ENCODE measurements at regions not wholly inside any gene's neighbourhood (a gene's known extent, or its start where the extent isn't known, plus 50 kb on each side); places are given as distances from the start of the nearest gene placed in this dataset.
"Not testable (repeated sequence)": the region's sequence is repeated elsewhere in the genome, so short reads cannot be mapped to it uniquely, and the experiment has no call there.

DNA sequence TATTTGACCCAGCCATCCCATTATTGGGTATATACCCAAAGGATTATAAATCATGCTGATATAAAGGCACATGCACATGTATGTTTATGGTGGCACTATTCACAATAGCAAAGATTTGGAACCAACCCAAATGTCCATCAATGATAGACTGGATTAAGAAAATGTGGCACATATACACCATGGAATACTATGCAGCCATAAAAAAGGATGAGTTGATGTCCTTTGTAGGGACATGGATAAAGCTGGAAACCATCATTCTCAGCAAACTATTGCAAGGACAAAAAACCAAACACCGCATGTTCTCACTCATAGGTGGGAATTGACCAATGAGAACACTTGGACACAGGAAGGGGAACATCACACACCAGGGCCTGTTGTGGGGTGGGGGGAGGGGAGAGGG lies 147.3 kb upstream of the STK26 start:
- DNase-seq (ENCODE audit: extremely low read depth in 1 of 2, low read depth in 1 of 2) = not testable (repeated sequence)

DNA sequence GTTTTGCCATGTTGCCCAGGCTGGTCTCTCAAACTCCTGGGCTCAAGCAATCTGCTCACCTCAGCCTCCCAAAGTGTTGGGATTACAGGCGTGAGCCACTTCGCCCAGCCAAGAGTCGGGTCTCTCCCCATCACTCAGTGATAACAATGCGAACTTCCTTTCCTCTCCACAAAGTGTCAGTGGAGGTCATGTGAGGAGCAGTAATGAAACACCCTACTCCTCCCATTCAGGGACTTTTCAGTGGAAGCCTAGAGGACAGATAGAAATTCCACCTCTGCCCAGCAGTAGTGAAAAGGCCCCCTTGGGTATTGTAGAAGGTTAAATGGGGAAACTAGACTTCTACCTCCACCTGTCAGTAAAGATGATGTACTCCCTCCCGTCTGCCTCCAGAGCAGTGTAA lies 141.9 kb upstream of the STK26 start:
- DNase-seq (ENCODE audit: extremely low read depth in 1 of 2, low read depth in 1 of 2) = no peak

DNA sequence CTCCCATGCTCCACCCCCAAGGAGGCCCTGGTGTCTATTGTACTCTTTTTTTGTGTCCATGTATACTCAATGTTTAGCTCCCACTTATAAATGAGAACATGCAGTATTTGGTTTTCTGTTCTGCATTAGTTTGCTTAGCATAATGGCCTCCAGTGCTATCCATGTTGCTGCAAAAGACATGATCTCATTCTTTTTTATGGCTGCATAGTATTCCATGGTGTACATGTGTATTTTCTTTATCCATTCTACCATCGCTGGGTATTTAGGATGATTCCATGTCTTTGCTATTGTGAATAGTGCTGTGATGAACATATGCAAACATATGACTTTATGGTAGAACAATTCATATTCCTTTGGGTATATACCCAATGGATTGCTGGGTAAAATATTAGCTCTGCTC lies 138.1 kb upstream of the STK26 start:
- DNase-seq (ENCODE audit: extremely low read depth in 1 of 2, low read depth in 1 of 2) = not testable (repeated sequence)

DNA sequence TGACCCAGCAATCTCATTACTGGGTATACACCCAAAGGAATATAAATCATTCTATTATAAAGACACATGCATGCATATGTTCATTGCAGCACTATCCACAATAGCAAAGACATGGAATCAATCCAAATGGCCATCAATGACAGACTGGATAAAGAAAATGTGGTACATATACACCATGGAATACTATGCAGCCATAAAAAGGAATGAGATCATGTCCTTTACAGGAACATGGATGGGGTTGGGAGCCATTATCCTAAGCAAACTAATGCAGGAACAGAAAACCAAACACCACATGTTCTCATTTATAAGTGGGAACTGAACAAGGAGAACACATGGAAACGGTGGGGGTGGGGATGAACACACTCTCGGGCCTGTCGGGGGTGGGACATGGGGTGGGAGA lies 129.2 kb upstream of the STK26 start:
- DNase-seq (ENCODE audit: extremely low read depth in 1 of 2, low read depth in 1 of 2) = not testable (repeated sequence)

DNA sequence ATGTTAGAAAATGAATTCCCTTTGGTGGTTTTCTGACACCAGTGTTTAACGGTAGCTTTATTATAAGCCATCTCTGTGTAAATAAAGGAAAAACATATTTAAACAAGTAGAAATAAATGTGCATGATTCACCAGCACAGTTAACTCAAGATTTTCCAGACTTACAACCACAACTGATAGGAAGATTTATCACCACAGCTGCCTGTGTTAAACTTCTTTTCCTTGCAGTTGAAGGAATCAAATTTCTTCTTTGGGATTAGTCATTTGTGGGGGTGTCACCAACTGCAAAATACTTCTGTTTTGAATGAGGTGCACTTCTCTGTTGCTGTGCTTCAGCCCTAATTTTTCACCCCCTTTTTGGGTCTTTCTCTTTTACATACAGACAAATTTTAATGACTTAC lies 128.1 kb upstream of the STK26 start:
- DNase-seq (ENCODE audit: extremely low read depth in 1 of 2, low read depth in 1 of 2) = no peak

DNA sequence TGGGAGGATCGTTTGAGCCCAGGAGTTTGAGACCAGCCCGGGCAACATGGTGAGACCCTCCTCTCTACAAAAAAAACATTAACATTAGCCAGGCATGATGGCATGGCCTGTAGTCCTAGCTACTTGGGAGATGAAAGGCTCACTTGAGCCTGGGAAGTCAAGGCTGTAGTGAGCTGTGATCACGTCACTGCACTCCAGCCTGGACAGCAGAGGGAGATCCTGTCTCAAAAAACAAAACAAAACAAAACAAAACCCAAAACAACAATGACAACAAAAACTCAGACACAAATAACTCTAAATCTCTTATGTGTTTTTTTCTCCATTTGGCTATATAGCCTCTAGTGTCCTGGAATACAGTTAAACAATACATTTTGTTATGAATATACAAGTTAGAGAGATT lies 127.3 kb upstream of the STK26 start:
- DNase-seq (ENCODE audit: extremely low read depth in 1 of 2, low read depth in 1 of 2) = no peak

DNA sequence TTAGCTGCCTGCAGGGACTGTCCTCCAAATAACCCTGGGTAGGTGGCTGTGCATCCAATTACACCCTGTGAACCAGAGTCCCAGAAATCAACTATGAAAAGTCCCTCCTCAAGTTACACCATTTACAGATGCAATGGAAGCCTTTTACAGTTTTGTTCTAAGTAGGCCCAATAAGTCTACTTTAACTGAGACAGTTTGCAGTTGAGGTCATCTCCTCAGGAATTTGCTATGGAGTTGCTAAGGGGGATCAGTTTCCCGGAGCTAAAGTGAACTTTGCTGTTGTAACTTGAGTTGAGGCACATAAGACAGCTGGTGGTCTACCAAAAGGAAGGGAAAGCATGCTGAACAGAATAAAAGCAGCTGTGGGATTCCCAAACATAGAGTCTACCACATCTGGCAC lies 121.6 kb upstream of the STK26 start:
- DNase-seq (ENCODE audit: extremely low read depth in 1 of 2, low read depth in 1 of 2) = no peak

DNA sequence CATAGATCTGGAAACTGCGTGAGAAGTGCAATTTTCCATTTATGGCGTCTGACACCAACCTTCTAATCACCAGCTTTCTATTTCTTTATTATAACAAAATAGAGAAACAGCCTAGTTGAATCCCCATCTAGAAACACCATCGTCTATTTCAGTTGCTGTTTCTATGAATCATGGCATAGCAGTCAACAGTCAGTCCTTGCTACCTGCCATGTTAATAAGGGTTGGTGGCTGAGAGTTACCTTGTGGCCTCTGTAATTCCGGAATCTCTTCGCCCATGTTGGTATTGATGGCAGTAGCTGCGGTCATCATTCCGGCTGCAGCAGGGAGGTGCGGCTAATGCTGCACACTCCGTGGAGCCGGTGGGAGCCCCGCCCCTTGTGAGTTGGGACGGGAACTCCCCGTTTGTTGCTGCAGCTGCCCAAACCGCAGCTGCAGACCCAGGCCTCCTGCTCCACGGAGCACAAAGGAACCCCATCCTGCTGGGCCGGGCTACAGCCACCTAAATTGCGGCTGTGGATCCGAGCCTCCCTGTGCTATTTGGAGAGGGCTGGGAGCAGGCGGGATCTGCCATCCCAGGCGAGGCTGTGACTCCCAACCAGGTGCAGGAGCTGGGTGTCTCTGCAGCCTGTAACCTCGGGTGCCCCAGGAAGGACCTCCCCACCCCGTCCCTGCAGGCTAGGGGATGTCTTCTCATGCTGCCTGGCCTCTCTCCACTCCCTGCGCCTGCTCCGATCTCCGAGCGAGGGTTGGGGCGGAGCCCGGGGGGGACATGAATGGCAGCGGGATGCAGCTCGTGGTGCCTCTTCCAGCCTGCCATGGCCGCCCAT lies 115.4 kb upstream of the STK26 start:
- no peak for DNase-seq (ENCODE audit: extremely low read depth in 1 of 2, low read depth in 1 of 2)

DNA sequence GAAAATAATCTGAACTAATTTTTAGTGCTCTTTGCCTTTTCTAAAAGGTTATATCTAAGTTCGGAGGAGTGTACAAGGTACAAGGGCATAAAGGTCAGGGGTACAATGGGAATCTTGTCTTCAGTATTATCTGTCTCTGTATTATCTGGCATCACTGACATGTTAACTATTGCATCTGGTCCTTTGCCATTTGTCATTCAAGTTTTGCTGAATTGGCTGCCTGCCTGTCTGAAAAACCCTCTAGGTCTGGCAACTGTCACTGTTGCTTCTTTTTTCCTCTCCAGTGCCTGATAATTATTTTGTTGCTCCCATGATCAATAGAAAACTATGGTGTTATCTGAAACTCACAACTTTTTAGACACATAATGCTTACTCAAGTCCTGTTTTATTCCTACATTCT lies 112.5 kb upstream of the STK26 start:
- no peak for DNase-seq (ENCODE audit: extremely low read depth in 1 of 2, low read depth in 1 of 2)

DNA sequence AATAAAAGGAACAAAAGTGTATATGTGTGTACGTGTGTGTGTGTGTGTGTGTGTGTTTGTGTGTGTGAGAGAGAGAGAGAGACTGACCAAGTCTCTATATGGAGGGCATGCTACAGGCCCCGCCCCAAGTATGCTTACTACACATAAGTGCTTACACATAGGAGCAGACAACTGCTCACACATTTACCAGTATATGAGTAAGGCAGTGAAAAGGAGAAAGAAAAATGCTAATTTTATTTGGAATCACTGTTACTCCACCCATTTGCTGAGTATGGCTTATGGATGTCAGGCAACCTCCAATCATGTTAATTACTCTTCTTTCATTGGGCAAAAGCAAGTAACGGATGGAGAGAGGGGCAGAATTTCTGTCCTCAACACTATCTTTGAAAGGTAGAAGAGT lies 107.6 kb upstream of the STK26 start:
- no peak for DNase-seq (ENCODE audit: extremely low read depth in 1 of 2, low read depth in 1 of 2)

DNA sequence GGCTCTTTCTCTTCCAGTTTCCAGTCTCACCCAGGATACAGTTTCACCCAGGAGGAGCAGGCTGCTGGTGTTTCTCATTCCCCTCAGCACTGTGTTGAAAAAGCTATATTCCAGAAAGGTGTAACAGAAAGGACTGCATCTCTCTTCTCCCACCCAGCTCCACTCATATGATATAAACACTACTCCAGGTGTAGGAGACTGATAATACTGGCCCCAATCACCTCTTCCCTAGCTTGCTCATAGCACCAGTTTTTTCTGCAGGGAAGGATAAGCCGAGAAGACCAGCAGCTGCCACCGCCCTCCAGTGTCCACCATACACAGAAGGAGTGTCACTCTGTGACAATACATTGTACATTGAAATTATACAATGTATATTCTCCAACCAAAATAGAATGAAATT lies 105.5 kb upstream of the STK26 start:
- DNase-seq (ENCODE audit: extremely low read depth in 1 of 2, low read depth in 1 of 2) = no peak

DNA sequence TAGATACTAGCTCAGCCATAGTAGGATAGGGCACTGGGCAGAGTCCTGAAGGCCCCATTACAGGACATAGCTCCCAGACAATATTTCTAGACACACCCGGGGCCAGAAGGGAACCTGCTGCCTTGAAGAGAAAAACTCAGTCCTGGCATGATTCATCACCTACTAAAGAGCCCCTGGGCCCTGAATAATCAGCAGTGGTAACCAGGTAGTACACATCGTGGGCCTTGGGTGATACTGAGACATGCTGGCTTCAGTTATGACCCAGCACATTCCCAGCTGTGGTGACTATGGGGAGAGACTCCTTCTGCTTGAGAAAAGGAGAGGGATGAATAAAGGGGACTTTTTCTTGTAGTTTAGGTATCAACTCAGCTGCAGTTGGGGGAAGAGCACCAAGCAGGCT lies 104.3 kb upstream of the STK26 start:
- DNase-seq (ENCODE audit: extremely low read depth in 1 of 2, low read depth in 1 of 2) = no peak

DNA sequence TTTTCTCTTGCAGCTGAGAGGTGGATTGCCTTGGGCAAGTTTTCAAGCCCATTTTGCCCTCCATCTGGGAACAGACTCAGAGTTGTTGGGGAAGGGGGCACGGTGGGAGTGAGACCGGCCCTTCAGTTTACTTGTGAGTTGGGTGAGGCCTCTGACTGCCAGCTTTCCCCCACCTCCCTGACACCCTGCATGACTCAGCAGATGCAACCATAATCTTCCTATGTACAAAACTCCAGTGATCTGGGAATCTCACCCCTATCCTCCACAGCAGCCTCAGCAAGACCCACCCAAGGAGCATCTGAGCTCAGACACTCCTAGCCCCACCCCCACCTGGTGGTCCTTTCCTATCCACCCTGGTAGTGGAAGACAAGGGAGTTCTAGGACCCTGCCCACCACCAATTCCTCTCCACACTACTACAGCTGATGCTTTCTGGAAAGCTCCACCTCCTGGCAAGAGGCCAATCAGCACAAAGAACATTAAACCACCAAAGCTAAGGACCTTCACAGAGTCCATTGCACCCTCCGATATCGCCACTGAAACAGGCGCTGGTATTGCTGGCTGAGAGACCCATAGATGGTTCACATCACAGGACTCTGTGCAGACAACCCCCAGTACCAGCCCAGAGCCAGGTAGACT lies 99.4 kb upstream of the STK26 start:
- DNase-seq (ENCODE audit: extremely low read depth in 1 of 2, low read depth in 1 of 2) = no peak

DNA sequence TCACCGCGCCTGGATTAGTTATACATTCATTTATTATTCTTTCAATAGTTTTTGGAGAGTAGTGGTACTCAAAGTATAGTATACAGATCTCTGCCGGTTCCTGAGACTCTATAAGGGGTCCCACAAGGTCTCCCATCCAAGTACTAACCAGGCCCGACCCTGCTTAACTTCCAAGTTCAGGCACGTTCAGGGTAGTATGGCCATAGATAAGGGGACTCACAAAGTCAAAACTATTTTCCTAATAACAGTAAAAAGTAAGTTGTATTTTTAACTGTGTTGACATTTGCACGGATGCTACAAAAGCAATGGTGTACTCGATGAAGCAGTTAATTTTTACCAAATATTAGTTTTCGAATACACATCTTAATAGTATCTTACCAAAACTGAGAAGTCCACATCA lies 84.4 kb upstream of the STK26 start:
- DNase-seq (ENCODE audit: extremely low read depth in 1 of 2, low read depth in 1 of 2) = no peak

DNA sequence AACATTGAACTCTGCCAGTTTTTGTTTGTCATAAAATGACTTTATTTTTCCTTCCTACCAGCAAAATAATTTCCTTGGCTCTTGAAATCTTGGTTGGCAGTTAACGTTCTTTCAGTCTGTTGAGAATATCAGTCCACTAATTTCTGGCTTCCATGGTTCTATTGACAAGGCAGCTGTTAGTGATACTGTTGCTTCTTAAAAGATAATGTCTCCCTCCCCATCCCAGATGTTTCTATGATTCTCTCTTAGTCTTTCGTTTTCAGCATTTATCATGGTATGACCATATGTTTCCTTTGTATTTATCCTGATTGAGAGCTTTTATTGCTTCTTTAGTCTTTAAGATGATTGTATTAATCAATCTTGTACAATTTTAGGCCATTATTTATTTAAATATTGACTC lies 81.1 kb upstream of the STK26 start:
- DNase-seq (ENCODE audit: extremely low read depth in 1 of 2, low read depth in 1 of 2) = no peak

DNA sequence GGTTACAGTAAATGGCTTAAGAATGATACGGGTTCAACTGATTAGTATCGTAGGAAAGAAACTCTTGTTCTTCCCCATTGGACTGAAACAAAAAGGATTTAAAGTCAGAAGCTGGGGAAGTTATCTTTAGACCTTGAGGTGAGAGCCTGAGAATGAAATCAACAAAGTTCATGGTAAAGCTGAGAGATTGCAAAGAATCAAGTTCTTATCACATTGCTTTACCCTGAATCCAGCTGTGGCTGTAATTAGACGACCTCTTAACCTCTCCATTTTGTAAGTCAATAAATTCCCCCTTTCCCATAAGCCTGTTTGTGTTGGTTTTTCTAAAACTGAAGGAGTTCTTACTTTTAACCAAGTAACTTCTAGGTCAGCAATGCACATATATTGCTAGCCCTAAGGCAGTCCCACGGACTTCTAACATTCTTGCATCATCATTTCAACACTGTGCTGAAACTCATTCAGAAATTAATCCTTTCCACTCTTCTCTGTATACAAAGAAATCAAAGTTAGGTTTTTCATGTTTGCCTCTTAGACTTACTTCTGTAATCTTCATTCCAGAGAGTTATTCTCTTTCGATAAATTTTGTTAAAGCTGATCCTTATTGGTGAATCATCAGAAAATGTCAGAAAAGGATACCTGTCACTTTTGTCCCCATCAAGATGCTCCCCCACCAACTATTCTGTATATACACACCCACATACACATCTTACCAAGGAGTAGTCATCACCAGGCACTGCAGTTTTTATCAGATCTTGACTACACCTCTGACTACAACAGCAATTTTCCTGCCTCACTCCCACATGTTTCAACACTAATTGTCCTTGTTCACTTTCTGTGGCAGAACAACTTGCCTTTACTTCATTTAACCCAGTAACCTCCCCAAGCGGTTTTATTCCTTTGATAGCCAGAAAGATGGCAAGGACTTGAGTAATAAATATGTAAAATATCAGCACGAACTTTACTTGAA lies 77.9 kb upstream of the STK26 start:
- DNase-seq (ENCODE audit: extremely low read depth in 1 of 2, low read depth in 1 of 2) = no peak

DNA sequence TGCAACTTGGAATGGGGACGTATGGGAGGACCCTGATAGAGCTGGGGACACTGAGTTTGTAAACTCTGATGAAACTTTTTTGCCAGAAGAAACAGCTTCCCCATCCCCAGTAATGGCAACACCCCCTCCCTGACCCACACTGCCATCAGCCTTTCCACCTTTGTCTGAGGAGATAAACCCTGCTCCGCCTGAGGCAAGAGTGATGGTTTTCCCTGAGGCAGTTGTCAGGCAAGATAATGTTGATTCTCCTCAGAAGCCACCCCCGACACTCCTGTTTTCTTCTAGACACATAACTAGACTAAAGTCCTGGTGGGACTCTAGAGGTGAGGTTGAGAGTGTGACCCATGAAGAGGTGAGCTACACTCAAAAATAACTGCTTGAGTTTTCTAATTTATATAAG lies 71.9 kb upstream of the STK26 start:
- no peak for DNase-seq (ENCODE audit: extremely low read depth in 1 of 2, low read depth in 1 of 2)

DNA sequence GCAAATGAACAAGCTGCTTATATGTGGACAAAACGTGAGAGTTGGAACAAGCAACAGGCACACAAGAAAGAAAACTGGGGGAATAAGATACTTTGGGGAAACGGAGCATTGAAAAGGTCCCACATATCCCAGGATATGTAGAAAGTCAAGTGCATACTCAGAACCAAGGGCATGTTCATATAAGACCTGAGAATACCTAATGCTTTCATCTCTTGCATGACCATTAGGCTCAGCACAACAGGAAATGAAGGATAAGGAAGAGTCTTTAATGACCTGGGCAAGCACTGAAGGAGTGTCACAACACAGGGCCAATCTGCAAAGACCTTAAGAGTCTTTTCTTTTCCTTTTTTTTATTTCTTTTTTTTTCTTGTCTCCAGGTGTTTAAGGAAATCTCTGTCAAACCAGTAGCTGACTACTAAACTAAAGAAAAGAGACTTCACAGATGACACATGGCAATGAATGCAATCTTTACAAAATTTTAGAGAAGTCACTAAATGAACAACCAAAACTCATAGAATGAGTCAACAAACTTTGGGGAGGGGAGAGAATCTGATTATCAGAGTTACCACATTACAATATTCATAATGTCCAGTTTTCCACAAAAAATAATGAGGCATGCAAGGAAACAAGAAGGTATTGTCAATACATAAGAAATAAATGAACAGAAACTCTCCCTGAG lies 67.9 kb upstream of the STK26 start:
- DNase-seq (ENCODE audit: extremely low read depth in 1 of 2, low read depth in 1 of 2) = no peak

DNA sequence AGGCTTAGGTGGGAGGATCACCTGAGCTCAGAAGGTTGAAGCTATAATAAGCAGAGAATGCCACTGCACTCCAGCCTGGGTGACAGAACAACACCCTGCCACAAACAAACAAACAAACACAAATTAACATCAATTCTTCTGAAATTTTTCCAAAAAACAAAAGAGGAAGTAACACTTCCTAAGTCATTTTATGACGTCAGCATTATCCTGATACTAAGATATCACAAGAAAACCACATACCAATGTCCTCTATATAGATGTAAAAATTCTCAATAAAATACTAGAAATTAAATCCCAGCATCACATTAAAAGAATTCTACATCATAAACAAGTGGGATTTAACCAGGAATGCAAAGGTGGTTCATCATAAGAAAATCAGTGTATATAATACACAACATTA lies 64.4 kb upstream of the STK26 start:
- no peak for DNase-seq (ENCODE audit: extremely low read depth in 1 of 2, low read depth in 1 of 2)

DNA sequence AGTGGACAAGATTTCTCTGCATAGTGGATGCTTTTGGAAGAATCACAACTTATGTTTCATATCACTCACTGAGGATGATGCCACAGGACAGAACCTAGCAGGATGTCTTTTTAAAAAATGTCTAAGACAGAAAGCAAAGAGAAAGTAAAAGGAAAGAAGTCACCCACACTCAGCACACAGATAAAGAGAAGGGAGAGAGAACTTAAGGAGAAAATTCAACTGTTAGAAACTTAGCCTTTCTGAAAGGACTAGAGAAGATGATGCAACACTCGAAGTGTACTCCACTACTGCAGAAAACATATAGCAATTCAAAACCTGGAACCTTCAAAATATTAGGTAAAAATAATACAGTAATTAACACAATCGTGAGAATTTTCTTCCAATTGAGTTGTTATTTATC lies 52.8 kb upstream of the STK26 start:
- DNase-seq (ENCODE audit: extremely low read depth in 1 of 2, low read depth in 1 of 2) = no peak
